Activated CD4-positive, alpha-beta T cell treated with anti-CD3 and anti-CD28 coated beads, Interleukin-2, amount 10 ng/mL, durations not matched to agents 7 days and 5 days (primary cell): ENCODE measurements at regions not wholly inside any gene's neighbourhood (a gene's known extent, or its start where the extent isn't known, plus 50 kb on each side); places are given as distances from the start of the nearest gene placed in this dataset.

Experiments used
- CTCF ChIA-PET: fragments of 350-600 bp; sonication (Branson Sonifier 250); formaldehyde crosslinking; loops from one replicate; lab custom pipeline; 2021; ENCODE audit warnings: antibody characterized with exemption; lab: Charles Lee
- POLR2A ChIA-PET: fragments of 350-600 bp; sonication (Branson Sonifier 250); formaldehyde crosslinking; loops from one replicate; lab custom pipeline; 2021; ENCODE audit warnings: antibody characterized with exemption; lab: Charles Lee
- DNase-seq: peaks from one replicate; pipeline ENCODE4 v3.0.0-alpha.2; 2020
- H3K27ac Mint-ChIP-seq: one replicate; pipeline ENCODE4 v1.8.0; 2021; ENCODE audit warnings: mild to moderate bottlenecking, moderate library complexity, mixed read lengths
- H3K27me3 Mint-ChIP-seq: one replicate; pipeline ENCODE4 v1.8.0; 2021; ENCODE audit warnings: mixed read lengths
- H3K36me3 Mint-ChIP-seq: one replicate; pipeline ENCODE4 v1.8.0; 2021; ENCODE audit warnings: low read depth, mixed read lengths
- H3K4me1 Mint-ChIP-seq: one replicate; pipeline ENCODE4 v1.8.0; 2021; ENCODE audit warnings: mixed read lengths
- H3K4me3 Mint-ChIP-seq: one replicate; pipeline ENCODE4 v1.8.0; 2021; ENCODE audit warnings: mild to moderate bottlenecking, moderate library complexity, mixed read lengths
- H3K9me3 Mint-ChIP-seq: one replicate; pipeline ENCODE4 v1.8.0; 2021; ENCODE audit warnings: mixed read lengths

GRCh38 chr15:67892559-67893377, 52.9 kb upstream of the RNU6-1 start:
- ChIA-PET CTCF (interaction anchor here (0.7 kb wide), 1 partner anchor 947 kb away, joined by 3 read pairs; no protein-coding TSS in a partner anchor), POLR2A (no interaction called here)
- H3K9me3 Mint-ChIP-seq, result peaks cover 10% of the 10 kb centered on the region
- peaks cover 4% of the 10 kb centered on the region for H3K36me3 Mint-ChIP-seq
- no peak overlapping the region for H3K27ac Mint-ChIP-seq
- H3K27me3 Mint-ChIP-seq, result no peaks in the 10 kb centered on the region
- no peak for DNase-seq
- H3K4me1 Mint-ChIP-seq, result no peaks in the 10 kb centered on the region
- H3K4me3 Mint-ChIP-seq, result no peak overlapping the region

GRCh38 chr15:67895237-67895636, 55.4 kb upstream of the RNU6-1 start:
- Mint-ChIP-seq H3K4me3 (no peak overlapping the region), H3K4me1 (no peaks in the 10 kb centered on the region), H3K27me3 (no peaks in the 10 kb centered on the region), H3K36me3 (peaks cover under 1% of the 10 kb centered on the region), H3K9me3 (peaks cover 3% of the 10 kb centered on the region), H3K27ac (no peak overlapping the region)
- CTCF ChIA-PET, result no interaction called here
- DNase-seq, result no peak
- POLR2A ChIA-PET, result no interaction called here

GRCh38 chr15:67897646-67898339, 57.9 kb upstream of the RNU6-1 start:
- CTCF ChIA-PET, result interaction anchor here (1.6 kb wide), 1 partner anchor 11 kb away, joined by 3 read pairs; no protein-coding TSS in a partner anchor
- H3K4me1 Mint-ChIP-seq, result no peaks in the 10 kb centered on the region
- H3K27me3 Mint-ChIP-seq, result no peaks in the 10 kb centered on the region
- no peak overlapping the region for H3K27ac Mint-ChIP-seq
- H3K9me3 Mint-ChIP-seq, result peaks cover 3% of the 10 kb centered on the region
- POLR2A ChIA-PET, result no interaction called here
- H3K36me3 Mint-ChIP-seq, result no peaks in the 10 kb centered on the region
- H3K4me3 Mint-ChIP-seq, result no peak overlapping the region
- DNase-seq, result no peak

- CTCF ChIA-PET, result no interaction called here
- no peak for DNase-seq
- Mint-ChIP-seq H3K27ac (no peak overlapping the region), H3K27me3 (no peaks in the 10 kb centered on the region), H3K9me3 (peaks cover 3% of the 10 kb centered on the region), H3K36me3 (no peaks in the 10 kb centered on the region), H3K4me1 (no peaks in the 10 kb centered on the region), H3K4me3 (no peak overlapping the region)
- POLR2A ChIA-PET, result no interaction called here
These were observed 59.9 kb upstream of the RNU6-1 start for GRCh38 chr15:67899596-67900283.

- ChIA-PET CTCF (no interaction called here), POLR2A (no interaction called here)
- H3K27me3 Mint-ChIP-seq, result peaks cover 2% of the 10 kb centered on the region
- H3K4me1 Mint-ChIP-seq, result no peaks in the 10 kb centered on the region
- H3K4me3 Mint-ChIP-seq, result no peak overlapping the region
- peaks cover under 1% of the 10 kb centered on the region for H3K9me3 Mint-ChIP-seq
- H3K36me3 Mint-ChIP-seq, result no peaks in the 10 kb centered on the region
- H3K27ac Mint-ChIP-seq, result no peak overlapping the region
- no peak for DNase-seq
These were observed 60.8 kb upstream of the RNU6-1 start for GRCh38 chr15:67900621-67901147.

- DNase-seq, result no peak
- no peaks in the 10 kb centered on the region for H3K36me3 Mint-ChIP-seq
- peaks cover 6% of the 10 kb centered on the region for H3K27me3 Mint-ChIP-seq
- H3K4me3 Mint-ChIP-seq, result no peak overlapping the region
- ChIA-PET POLR2A (no interaction called here), CTCF (no interaction called here)
- H3K9me3 Mint-ChIP-seq, result peaks cover 2% of the 10 kb centered on the region
- H3K4me1 Mint-ChIP-seq, result no peaks in the 10 kb centered on the region
- H3K27ac Mint-ChIP-seq, result no peak overlapping the region
These were observed 62.1 kb upstream of the RNU6-1 start for GRCh38 chr15:67901922-67902321.

- ChIA-PET POLR2A (no interaction called here), CTCF (no interaction called here)
- H3K27ac Mint-ChIP-seq, result no peak overlapping the region
- H3K4me3 Mint-ChIP-seq, result no peak overlapping the region
- H3K27me3 Mint-ChIP-seq, result peaks cover 6% of the 10 kb centered on the region
- H3K36me3 Mint-ChIP-seq, result no peaks in the 10 kb centered on the region
- H3K9me3 Mint-ChIP-seq, result peaks cover 2% of the 10 kb centered on the region
- no peak for DNase-seq
- no peaks in the 10 kb centered on the region for H3K4me1 Mint-ChIP-seq
These were observed 62.7 kb upstream of the RNU6-1 start for GRCh38 chr15:67902579-67903009.

- Mint-ChIP-seq H3K9me3 (peaks cover 6% of the 10 kb centered on the region), H3K27ac (no peak overlapping the region), H3K36me3 (no peaks in the 10 kb centered on the region), H3K4me1 (no peaks in the 10 kb centered on the region), H3K4me3 (no peak overlapping the region), H3K27me3 (peaks cover 6% of the 10 kb centered on the region)
- CTCF ChIA-PET, result no interaction called here
- POLR2A ChIA-PET, result interaction anchor here (0.6 kb wide), 1 partner anchor 173 kb away, joined by 3 read pairs; no protein-coding TSS in a partner anchor
- no peak for DNase-seq
These were observed 63.9 kb upstream of the RNU6-1 start for GRCh38 chr15:67903708-67904107.

- Mint-ChIP-seq H3K27me3 (peaks cover 6% of the 10 kb centered on the region), H3K4me3 (no peak overlapping the region), H3K27ac (no peak overlapping the region), H3K4me1 (no peaks in the 10 kb centered on the region), H3K9me3 (peaks cover 17% of the 10 kb centered on the region), H3K36me3 (no peaks in the 10 kb centered on the region)
- POLR2A ChIA-PET, result no interaction called here
- no peak for DNase-seq
- CTCF ChIA-PET, result interaction anchor here (0.8 kb wide), 1 partner anchor 359 kb away, joined by 3 read pairs; no protein-coding TSS in a partner anchor
These were observed 65.8 kb upstream of the RNU6-1 start for GRCh38 chr15:67905628-67906027.

- Mint-ChIP-seq H3K4me1 (no peaks in the 10 kb centered on the region), H3K27me3 (peaks cover 9% of the 10 kb centered on the region), H3K9me3 (peaks cover 21% of the 10 kb centered on the region), H3K4me3 (no peak overlapping the region), H3K36me3 (no peaks in the 10 kb centered on the region), H3K27ac (no peak overlapping the region)
- ChIA-PET CTCF (interaction anchor here (0.8 kb wide), 1 partner anchor 358 kb away, joined by 3 read pairs; no protein-coding TSS in a partner anchor), POLR2A (no interaction called here)
- DNase-seq, result no peak
These were observed 66.5 kb upstream of the RNU6-1 start for GRCh38 chr15:67906382-67906781.

- H3K9me3 Mint-ChIP-seq, result peaks cover 21% of the 10 kb centered on the region
- DNase-seq, result no peak
- no peak overlapping the region for H3K27ac Mint-ChIP-seq
- CTCF ChIA-PET, result no interaction called here
- H3K4me3 Mint-ChIP-seq, result no peak overlapping the region
- no peaks in the 10 kb centered on the region for H3K36me3 Mint-ChIP-seq
- H3K4me1 Mint-ChIP-seq, result no peaks in the 10 kb centered on the region
- POLR2A ChIA-PET, result no interaction called here
- peaks cover 9% of the 10 kb centered on the region for H3K27me3 Mint-ChIP-seq
These were observed 67.4 kb upstream of the RNU6-1 start for GRCh38 chr15:67907184-67907723.

- Mint-ChIP-seq H3K4me1 (no peaks in the 10 kb centered on the region), H3K4me3 (no peak overlapping the region), H3K36me3 (no peaks in the 10 kb centered on the region), H3K27ac (no peak overlapping the region), H3K9me3 (peaks cover 21% of the 10 kb centered on the region), H3K27me3 (peaks cover 9% of the 10 kb centered on the region)
- no peak for DNase-seq
- POLR2A ChIA-PET, result no interaction called here
- CTCF ChIA-PET, result no interaction called here
These were observed 68.9 kb upstream of the RNU6-1 start for GRCh38 chr15:67908756-67909155.
